ENCODE measurements at regions not wholly inside any gene's neighbourhood (a gene's known extent, or its start where the extent isn't known, plus 50 kb on each side); places are given as distances from the start of the nearest gene placed in this dataset.

DNA sequence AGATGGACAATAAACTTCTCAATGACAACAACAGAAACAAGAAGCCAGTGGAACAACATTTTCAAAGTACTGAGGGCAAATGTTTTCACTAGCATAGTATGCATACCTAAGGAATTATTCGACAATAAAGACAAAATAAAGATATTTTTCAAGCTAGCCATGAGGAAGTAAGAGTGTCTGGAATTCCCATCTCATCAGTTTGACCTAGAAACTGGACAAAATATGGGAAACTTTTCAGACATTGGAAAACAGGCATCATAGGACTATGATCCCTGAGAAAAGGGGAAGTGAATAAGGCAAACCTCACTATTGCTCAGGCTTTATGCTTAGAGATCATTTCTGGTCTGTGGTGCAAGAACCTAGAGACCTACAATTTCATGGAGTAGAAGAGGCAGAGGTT, 86.3 kb downstream of the OAT start:
- DNase-seq (ENCODE audit: low spot score in 2 of 2) = no peak
- H3K4me1 Mint-ChIP-seq = no peaks in the 10 kb centered on the region
- H3K27me3 Mint-ChIP-seq = peaks cover 13% of the 10 kb centered on the region
- H3K27ac Mint-ChIP-seq = no peak overlapping the region
- H3K4me3 Mint-ChIP-seq = no peak overlapping the region
- ATAC-seq (ENCODE audit: low read depth) = no peak
- H3K9me3 Mint-ChIP-seq = peaks cover 9% of the 10 kb centered on the region
- peaks cover 5% of the 10 kb centered on the region for H3K36me3 Mint-ChIP-seq

DNA sequence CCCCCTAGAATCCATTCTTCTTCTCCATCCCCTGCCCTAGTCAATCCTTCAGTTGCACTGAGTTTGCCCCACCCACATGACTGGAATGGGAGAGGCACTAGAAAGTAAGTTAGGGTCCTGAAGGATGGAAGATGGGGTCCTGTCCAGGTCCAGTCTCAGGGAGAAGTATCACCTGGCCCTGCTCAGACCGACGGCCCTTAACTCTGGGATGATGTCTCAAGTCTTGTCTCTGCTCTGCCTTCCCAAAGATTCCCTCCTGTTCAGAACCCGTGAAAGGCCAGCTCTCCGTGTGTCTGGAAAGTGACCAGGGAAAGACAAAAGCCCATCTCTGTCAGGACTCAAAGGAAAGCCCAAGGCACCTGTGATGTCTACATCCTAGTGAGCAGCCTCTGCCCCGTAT, 88.8 kb downstream of the OAT start:
- Mint-ChIP-seq H3K9me3 (peaks cover 9% of the 10 kb centered on the region), H3K27me3 (peaks cover 20% of the 10 kb centered on the region), H3K4me3 (no peak overlapping the region), H3K36me3 (peaks cover 5% of the 10 kb centered on the region), H3K27ac (no peak overlapping the region), H3K4me1 (no peaks in the 10 kb centered on the region)
- no peak for ATAC-seq (ENCODE audit: low read depth)
- DNase-seq (ENCODE audit: low spot score in 2 of 2) = no peak

DNA sequence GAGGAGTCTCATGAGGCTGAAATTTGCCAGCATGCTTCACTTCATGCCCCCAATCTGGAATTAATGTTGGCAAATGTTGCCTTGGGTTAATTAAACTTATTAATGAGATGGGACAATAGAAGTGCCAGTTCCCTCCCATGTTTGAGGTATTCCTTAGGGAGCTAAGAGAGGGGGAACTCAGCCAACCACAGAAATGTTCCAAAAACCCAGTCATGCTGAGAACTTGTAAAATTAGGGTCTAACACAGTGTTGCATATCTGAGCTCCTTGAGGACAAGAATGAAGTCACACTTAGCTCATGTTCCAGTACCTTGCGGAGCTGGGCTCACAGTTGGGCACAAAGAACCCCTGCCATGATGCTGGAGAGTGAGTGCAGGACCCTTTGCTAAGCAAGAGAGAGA, 89.4 kb downstream of the OAT start:
- DNase-seq (ENCODE audit: low spot score in 2 of 2) (no peak), ATAC-seq (ENCODE audit: low read depth) (no peak)
- Mint-ChIP-seq H3K27ac (no peak overlapping the region), H3K36me3 (peaks cover 4% of the 10 kb centered on the region), H3K9me3 (peaks cover 7% of the 10 kb centered on the region), H3K27me3 (peaks cover 20% of the 10 kb centered on the region), H3K4me1 (no peaks in the 10 kb centered on the region), H3K4me3 (no peak overlapping the region)

DNA sequence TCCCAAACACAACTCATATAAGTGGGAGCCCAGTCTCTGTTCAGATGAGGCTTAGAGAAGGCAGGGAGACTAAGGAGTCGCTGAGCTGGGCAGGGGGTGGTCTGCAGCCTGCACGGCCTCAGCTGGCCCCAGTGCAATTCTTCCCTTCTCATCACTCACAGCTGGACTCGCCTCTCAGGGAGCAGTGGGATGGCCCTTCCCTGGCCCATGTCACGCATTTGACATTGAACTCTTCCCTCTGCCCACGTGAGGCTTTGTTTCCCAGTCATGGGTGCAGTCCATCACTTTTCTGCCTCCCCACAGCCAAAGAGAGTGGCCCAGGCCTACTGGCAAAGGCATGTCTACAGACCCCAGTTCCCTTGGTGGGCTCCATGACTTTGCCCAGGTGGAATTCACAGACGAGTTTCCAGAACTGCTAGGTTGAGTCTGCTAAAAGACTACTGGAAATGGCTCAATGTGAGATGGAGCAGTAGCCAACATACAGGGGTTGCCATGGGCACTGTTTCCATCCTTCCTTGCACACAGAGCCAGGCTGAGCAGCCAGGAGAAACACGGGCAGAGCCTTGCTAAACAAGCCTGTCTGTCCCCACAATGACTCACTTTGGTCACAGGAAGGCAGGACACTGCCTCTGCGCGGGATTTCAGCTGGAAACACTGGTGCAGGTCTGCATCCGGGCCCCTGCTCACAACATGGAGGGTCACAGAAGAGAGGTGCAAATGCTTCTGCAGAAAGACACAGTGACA, 90.1 kb downstream of the OAT start:
- no peak for DNase-seq (ENCODE audit: low spot score in 2 of 2)
- H3K4me1 Mint-ChIP-seq = no peaks in the 10 kb centered on the region
- no peak overlapping the region for H3K4me3 Mint-ChIP-seq
- H3K9me3 Mint-ChIP-seq = peaks cover 7% of the 10 kb centered on the region
- peaks cover 4% of the 10 kb centered on the region for H3K36me3 Mint-ChIP-seq
- peaks cover 22% of the 10 kb centered on the region for H3K27me3 Mint-ChIP-seq
- H3K27ac Mint-ChIP-seq = no peak overlapping the region
- no peak for ATAC-seq (ENCODE audit: low read depth)

DNA sequence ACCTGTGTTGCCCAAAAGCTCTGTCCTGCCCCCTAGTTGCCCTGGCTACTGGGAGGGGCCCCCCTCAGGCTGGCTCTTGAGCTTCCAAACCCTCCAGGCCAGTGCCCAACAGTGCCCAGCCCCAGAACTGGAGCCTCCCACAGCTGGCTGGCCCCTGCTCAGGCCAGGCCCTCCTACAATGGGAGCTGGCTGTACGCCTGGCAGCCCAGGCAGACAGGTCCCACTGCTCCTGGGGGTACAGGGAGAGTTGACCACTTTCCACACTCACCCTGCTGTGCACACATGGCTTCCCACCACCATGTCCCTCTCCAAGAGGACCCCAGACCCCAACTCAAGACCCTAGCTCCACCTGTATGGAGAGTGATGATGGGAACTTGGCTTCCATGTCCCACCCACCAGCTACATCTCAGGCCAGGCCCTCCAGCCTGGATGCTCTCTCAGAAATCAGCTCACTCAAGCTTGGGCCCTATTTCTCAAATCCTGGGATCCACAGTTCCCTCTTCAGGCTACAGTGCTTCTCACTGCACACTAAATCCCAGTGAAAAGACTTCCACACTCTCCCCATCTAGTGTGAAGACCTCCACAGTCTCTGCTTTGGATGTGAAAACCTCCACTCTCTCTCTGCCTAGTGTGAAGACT, 92.6 kb downstream of the OAT start:
- Mint-ChIP-seq H3K4me3 (no peak overlapping the region), H3K27ac (no peak overlapping the region), H3K36me3 (no peaks in the 10 kb centered on the region), H3K9me3 (peaks cover 2% of the 10 kb centered on the region), H3K4me1 (no peaks in the 10 kb centered on the region), H3K27me3 (peaks cover 21% of the 10 kb centered on the region)
- DNase-seq (ENCODE audit: low spot score in 2 of 2) (no peak), ATAC-seq (ENCODE audit: low read depth) (no peak)

DNA sequence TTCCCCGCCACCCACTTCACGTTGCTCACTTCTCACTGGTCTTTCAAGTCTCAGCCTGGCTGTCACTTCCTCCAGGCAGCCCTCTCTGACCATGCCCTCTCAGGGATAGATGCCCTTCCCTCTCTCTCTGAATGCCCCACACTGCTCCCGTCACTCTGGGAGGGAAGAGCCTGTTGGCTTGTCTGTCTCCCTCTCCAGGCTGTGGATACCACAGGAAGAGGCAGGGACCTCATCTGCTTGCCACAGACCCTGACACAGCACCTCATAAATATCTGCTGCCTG, 93.1 kb downstream of the OAT start:
- H3K27ac Mint-ChIP-seq = no peak overlapping the region
- H3K4me3 Mint-ChIP-seq = no peak overlapping the region
- H3K27me3 Mint-ChIP-seq = peaks cover 20% of the 10 kb centered on the region
- H3K36me3 Mint-ChIP-seq = no peaks in the 10 kb centered on the region
- no peaks in the 10 kb centered on the region for H3K9me3 Mint-ChIP-seq
- H3K4me1 Mint-ChIP-seq = no peaks in the 10 kb centered on the region
- ATAC-seq (ENCODE audit: low read depth) (no peak), DNase-seq (ENCODE audit: low spot score in 2 of 2) (no peak)

DNA sequence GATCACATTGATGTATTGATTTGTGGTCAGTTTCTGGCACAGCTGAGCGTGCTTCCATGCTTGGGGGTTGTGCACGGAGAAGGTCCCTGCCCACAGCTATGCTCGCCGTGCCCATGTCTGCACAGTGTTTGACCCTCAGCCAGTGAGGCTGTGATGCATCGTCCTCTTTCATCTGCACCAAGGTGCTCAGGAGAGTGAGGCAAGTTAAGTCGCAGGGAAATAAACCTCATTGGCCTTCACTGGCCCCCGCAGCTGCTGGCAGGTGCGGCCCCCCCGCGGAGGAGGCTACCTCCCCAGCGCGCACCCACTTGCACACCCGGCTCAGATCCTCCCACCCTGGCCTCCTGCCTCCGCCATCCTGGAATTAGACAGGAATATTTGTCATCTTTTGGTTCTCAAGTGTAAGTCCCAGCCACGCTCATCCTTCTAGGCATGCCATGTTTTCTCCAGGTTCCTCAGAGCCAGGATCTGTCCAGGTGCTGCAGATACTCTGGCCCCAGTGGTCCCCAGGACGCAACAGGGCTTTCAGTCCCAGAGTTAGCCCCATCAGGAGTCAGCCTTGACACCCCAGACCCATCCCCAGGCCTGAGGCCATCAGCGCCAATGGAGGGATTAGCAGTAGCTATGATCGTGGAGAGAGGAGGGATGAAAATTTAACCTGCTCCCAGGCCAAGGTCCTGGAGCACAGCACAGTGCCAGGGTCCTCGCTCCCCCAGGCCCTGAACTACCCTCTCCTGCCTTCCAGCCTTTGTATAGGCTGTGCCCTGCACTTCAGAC, 93.7 kb downstream of the OAT start:
- no peak overlapping the region for H3K27ac Mint-ChIP-seq
- H3K4me3 Mint-ChIP-seq = no peak overlapping the region
- ATAC-seq (ENCODE audit: low read depth) = no peak
- no peaks in the 10 kb centered on the region for H3K36me3 Mint-ChIP-seq
- no peak for DNase-seq (ENCODE audit: low spot score in 2 of 2)
- H3K4me1 Mint-ChIP-seq = no peaks in the 10 kb centered on the region
- H3K9me3 Mint-ChIP-seq = no peaks in the 10 kb centered on the region
- H3K27me3 Mint-ChIP-seq = peaks cover 19% of the 10 kb centered on the region

DNA sequence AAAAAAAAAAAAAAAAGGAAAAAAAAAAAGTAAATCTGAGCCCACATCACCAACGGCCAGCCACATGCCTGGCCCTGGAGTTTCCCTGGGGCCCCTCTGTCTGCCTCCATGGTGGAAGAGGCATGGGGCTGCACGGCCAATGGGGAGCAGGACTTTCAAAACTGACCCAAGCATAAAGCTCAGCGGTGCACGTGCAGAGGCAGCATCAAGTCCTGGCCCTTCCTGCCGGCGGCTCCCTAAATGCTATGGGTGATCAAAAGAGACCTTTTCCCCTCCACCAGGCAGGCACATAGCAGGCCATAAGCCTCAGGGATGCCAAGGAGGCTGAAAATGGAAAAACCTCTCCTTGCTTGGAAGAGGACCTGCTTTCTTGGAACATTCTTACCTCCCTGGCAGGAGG, 94.3 kb downstream of the OAT start:
- H3K27me3 Mint-ChIP-seq = peaks cover 14% of the 10 kb centered on the region
- ATAC-seq (ENCODE audit: low read depth) (no peak), DNase-seq (ENCODE audit: low spot score in 2 of 2) (no peak)
- no peak overlapping the region for H3K27ac Mint-ChIP-seq
- no peaks in the 10 kb centered on the region for H3K36me3 Mint-ChIP-seq
- H3K4me3 Mint-ChIP-seq = no peak overlapping the region
- no peaks in the 10 kb centered on the region for H3K4me1 Mint-ChIP-seq
- H3K9me3 Mint-ChIP-seq = no peaks in the 10 kb centered on the region

DNA sequence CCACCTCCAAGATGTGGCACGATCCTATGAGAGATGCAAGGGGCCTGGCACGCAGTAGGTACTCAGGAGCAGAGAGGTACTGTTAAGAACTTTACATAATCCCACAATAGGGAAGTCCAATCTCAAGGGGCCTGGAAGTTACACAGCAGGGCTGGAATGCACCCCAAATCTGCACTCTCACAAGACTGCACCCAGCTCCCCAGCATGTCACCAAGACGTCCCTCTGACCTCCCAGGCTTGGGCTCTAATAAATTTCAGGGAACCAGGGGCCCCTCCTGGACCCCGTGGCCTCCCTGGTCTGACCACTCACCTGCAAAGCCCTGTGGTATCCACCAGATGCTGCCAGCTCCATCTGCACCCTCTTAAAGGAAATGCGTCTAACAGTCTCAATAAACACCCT, 94.9 kb downstream of the OAT start:
- Mint-ChIP-seq H3K36me3 (no peaks in the 10 kb centered on the region), H3K9me3 (no peaks in the 10 kb centered on the region), H3K27ac (no peak overlapping the region), H3K4me1 (no peaks in the 10 kb centered on the region), H3K4me3 (no peak overlapping the region), H3K27me3 (peaks cover 16% of the 10 kb centered on the region)
- ATAC-seq (ENCODE audit: low read depth) (no peak), DNase-seq (ENCODE audit: low spot score in 2 of 2) (no peak)

DNA sequence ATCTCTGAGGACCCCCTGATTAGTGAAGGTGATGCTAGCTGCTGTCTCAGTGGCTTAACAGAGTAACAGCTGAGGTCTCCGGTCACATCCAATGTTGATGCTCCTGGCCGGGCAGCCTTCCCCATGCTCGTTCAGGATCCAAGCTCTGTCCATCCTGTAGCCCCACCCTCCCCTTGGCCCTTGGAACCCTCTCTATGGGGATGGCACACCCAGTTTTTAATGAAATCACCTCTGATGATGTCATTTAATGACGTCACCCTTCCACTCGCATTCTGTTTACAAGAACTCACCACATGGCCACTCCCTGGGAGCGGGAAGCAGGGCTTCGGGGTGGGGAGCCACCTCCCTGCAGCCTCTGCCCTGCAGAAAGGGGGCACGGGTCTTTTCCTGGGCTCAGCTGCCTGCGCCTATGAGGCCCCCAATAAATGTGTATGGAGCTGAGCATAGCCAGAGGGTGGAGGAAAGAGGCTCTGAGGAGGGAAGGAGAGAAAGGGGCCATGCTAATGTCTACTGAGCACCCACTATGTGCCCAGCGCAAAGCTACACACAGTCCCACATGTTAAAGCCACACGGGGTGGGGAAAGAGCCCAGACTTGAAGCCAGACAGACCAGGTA, 95.5 kb downstream of the OAT start:
- H3K36me3 Mint-ChIP-seq = no peaks in the 10 kb centered on the region
- no peak overlapping the region for H3K27ac Mint-ChIP-seq
- H3K9me3 Mint-ChIP-seq = no peaks in the 10 kb centered on the region
- H3K4me1 Mint-ChIP-seq = no peaks in the 10 kb centered on the region
- peaks cover 16% of the 10 kb centered on the region for H3K27me3 Mint-ChIP-seq
- DNase-seq (ENCODE audit: low spot score in 2 of 2) (no peak), ATAC-seq (ENCODE audit: low read depth) (no peak)
- H3K4me3 Mint-ChIP-seq = no peak overlapping the region

DNA sequence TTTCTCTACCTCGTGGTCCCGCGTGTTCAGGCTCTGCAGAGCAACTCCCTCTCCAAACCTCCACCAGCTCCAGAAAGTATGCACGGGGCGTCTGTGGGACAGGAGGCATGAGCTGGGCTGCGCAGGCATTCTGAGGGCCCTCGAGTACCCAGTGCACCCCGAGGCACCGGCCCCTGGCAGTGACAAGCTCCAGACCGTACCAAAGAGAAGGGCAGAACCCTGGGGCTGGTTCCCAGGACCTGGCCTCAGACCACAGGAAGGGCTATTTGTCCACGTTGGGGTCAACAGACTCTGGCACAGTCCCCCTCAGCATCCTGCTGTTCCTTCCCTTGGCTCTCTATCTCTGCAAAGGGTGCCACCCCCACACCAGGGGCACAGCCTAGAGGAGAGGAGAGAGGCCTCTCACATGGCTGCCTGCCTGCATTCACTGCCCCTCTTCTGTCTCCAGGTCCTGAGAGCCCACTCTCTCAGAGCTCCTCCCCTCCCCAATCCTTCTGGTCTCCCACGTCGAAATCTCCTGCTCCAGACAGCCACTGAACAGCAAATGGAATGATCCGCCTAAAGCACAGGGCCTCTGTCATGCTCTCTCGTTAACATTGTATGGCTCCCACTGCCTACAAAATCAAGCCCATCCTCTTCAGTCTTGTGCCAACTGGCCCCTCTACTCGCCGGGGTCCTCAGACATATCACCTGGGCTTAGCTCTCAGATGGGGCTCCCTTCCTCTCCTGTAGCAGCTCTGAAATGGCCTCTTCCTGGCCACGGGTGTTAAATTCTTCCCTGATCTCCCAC, 96.3 kb downstream of the OAT start:
- no peak overlapping the region for H3K4me3 Mint-ChIP-seq
- ATAC-seq (ENCODE audit: low read depth) = no peak

DNA sequence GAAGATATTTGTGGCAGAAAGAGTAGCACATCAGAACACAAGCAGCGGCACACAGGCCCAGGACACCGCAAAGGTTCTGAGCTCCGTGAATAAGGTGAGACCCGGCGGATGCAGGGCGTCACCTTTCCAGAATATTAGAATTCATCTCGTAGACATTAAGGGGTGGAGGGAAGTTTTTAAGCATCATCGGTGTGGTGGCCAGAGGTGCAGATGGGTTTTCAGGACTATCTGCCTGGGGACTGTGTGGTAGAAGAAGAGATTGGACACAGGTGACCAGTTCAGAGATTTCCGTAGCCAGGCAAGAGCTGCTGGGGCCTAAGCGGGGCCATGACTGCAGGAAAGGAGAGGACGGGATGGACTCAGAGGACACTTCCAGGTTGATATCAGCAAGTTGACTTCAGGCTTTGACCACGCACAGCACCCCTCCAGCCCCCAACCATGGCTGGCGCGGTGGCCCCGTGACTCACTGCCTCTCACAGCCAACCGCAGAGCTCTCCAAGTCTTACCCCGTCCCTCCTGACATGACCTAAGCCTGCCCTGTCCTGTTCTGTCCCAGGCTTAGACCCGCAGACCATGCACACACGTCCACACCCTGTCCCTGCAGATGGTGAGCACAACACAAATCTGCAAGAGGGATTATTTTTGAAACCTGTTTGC, 97.2 kb downstream of the OAT start:
- DNase-seq (ENCODE audit: low spot score in 2 of 2) (no peak), ATAC-seq (ENCODE audit: low read depth) (no peak)
- Mint-ChIP-seq H3K36me3 (no peaks in the 10 kb centered on the region), H3K4me3 (no peak overlapping the region), H3K4me1 (no peaks in the 10 kb centered on the region), H3K27ac (no peak overlapping the region), H3K27me3 (peaks cover 9% of the 10 kb centered on the region), H3K9me3 (no peaks in the 10 kb centered on the region)

More for the DNA sequence above, 96.3 kb downstream of the OAT start:
- no peaks in the 10 kb centered on the region for H3K9me3 Mint-ChIP-seq
- DNase-seq (ENCODE audit: low spot score in 2 of 2) = no peak
- H3K36me3 Mint-ChIP-seq = no peaks in the 10 kb centered on the region
- H3K27me3 Mint-ChIP-seq = peaks cover 16% of the 10 kb centered on the region
- no peak overlapping the region for H3K27ac Mint-ChIP-seq
- H3K4me1 Mint-ChIP-seq = no peaks in the 10 kb centered on the region

DNA sequence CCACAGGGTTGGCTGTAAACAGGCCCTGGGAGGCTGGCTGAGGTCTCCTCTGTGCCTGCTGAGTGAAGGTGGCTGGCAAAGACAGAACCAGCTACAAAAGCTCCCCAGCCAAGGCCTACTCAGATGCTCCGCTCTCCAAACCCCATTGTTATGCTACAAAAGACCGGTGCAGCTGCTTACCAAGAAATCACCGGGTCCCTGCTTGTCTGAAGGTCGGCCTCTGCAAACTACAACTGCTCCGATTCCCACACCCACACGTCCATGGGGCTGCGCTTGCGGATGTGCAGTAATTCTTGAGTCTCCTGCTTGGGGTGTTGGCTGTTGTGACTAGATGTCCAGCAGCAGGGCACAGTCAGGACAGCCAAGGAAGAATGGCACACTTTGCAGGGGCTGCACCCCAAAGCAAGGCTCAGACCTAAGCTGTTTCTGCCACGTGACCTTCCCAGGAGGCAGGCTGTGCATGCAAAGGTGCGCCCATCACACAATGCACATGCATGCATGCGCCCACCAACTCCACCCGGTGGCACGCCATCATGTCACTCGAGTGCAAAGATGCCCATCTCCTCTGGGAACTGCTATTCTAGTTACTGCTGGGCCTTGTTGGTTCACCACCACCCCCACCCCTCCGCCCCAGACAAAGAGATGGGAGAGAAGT, 97.8 kb downstream of the OAT start:
- ATAC-seq (ENCODE audit: low read depth) = no peak
- H3K4me1 Mint-ChIP-seq = no peaks in the 10 kb centered on the region
- H3K9me3 Mint-ChIP-seq = no peaks in the 10 kb centered on the region
- H3K27me3 Mint-ChIP-seq = peaks cover 7% of the 10 kb centered on the region
- no peaks in the 10 kb centered on the region for H3K36me3 Mint-ChIP-seq
- no peak for DNase-seq (ENCODE audit: low spot score in 2 of 2)
- no peak overlapping the region for H3K4me3 Mint-ChIP-seq
- H3K27ac Mint-ChIP-seq = no peak overlapping the region

Measured in memory B cell (primary cell).